MV-4-11 (cell line): ENCODE measurements at regions not wholly inside any gene's neighbourhood (a gene's known extent, or its start where the extent isn't known, plus 50 kb on each side); places are given as distances from the start of the nearest gene placed in this dataset.
A peak's percentile ranks its signal among the peaks of the same experiment; 100 is the strongest.

ENCODE experiments used
- DNase-seq: peaks from one replicate; lab custom pipeline; 2025; lab: John Stamatoyannopoulos, UW

- DNase-seq: no peak
Observed at GRCh38 chr2:219957820-219958219, 330.4 kb downstream of the SLC4A3 start.

DNA sequence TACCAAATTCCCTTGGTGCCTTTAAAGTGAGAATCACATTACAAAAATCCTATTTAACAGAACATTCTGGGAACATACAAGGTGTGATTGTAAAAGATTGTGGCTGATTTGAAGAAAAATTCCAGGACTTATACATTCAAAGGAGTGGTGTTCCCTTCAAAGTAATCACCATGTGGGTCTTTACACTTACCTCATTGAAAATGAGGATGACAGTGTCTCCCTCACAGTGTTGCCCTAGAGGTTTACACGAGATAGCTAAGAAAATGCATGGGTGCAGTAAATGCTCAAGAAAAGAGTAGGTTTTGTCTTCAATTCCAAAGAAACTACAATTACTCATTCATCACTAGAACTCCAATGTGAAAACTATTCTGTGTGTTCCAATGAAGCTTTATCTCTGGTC is 331.5 kb downstream of the SLC4A3 start:
- DNase-seq: no peak

DNA sequence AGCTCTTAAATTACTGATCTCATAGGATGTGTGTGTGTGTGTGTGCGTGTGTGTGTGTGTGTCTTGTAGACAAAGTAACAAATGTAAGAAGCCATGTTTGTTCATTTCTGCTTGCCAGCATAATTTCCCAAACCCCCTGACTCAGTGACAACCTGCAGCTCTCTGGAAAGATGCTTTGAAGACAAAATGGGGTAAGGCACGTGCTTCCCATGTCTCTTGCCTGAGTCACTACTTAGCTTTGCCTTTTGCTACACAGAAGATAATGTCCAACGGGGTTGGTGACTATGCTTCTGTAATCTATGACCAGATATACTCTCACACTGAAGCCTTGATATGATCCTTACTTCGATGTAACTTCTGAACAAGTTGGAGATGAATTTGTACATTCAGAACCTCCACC is 332.0 kb downstream of the SLC4A3 start:
- DNase-seq: no peak

DNA sequence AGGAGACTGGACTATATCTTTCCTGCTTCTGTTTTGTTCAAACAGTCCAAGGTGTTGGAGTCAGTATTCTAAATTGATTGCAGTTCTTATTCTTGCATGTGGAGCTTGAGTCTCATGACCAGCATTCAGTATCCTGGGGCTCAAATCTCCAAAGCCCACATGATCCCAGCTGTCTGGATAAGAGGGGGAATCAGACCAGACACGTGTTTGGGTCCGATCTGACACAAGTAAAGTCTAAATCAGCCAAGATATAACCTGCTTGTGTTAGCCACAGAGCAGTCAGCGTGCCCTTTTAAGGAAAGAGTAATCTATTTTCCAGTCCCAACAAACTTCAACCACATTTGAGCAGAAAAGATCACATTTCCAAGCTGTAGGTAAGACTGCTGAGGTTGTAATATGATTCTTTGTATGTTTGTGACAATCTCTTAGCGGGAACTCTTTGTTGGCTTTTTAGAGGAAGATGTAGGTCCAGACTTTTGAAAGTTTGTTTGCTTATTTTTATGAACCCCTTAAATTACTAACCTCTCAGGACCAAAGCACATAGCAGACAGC is 334.6 kb downstream of the SLC4A3 start:
- DNase-seq: no peak

- DNase-seq: no peak
Observed at GRCh38 chr2:219962801-219963200, 335.4 kb downstream of the SLC4A3 start.

- peak; percentile 62 for DNase-seq
Observed at GRCh38 chr2:219965287-219966194, 338.1 kb downstream of the SLC4A3 start.

- peak; percentile 10 for DNase-seq
Observed at GRCh38 chr2:219967247-219968245, 340.1 kb downstream of the SLC4A3 start.

- DNase-seq: no peak
Observed at GRCh38 chr2:219968685-219969345, 341.4 kb downstream of the SLC4A3 start.

DNA sequence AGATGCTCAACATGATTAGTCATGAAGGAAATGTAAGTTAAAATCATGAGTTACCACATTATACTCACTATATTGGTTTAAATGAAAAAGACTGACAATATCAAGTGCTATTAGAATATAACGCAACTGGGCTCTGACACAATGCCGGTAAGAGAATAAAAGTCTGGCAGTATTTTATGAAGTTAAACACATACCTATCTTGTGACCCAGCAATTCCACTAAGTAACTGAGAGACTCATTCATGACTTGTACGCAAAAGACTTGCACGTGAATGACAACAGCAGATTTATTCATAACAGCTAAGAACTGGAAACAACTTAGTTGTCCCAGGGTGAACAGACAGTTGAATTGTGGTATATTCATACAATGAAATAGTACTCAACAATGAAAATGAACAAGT is 342.1 kb downstream of the SLC4A3 start:
- no peak for DNase-seq

DNA sequence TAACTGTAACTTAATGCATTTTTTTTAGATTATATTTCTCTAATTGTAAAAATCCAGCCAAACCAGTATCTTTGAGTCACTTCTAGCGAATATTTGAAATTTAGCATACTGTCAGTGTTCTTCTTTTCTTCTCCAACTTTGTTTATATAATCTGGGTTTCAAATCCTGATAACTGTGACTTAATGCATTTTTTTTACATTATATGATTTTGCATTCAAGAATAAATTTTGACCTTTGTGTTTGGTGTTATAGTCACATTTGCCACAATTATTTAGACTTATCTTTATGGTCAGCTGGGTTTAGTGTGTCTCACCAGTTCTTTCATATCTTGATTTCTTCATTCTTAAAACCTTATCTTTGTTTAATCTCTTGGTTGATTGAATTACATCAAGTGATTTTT is 345.7 kb downstream of the SLC4A3 start:
- no peak for DNase-seq

GRCh38 chr2:219976871-219977270 is 349.4 kb downstream of the SLC4A3 start:
- DNase-seq: no peak

DNA sequence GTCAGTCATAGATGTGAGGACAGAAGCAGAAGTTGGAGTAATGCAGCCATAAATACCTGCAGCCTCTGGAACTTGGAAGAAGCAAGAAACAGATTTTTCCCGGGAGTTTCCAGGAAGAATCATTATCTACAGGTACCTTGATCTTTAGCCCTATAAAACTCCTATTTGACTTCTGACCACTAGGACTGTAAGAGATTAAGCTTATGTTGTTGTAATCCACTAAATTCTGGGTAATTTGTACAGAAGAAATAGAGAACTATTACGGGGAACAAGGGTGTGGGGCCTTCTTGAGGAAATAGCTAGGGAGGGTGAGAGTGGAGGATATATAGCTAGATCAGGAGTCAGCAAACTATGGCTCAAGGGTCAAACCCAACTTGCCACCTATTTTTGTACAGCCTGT is 353.2 kb downstream of the SLC4A3 start:
- DNase-seq: peak; percentile 71

DNA sequence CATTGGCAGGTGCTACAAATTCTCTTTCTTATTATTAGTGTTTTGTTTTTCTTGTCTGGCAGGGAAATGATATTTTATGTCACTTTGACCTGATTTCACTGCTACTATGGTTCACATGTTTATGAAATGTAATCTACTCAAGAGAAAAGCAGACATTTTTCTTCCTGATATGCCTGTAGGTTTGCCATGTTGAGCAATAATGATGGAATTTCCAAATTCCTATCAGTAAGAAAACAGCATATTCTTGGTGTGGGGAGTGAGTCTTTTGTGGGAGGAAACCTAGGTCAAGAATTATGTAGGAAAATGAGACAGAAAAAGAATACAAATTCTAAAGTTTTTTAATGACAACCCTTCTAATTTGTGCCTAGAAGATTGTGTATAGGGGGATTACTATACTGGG is 356.4 kb downstream of the SLC4A3 start:
- DNase-seq: no peak

DNA sequence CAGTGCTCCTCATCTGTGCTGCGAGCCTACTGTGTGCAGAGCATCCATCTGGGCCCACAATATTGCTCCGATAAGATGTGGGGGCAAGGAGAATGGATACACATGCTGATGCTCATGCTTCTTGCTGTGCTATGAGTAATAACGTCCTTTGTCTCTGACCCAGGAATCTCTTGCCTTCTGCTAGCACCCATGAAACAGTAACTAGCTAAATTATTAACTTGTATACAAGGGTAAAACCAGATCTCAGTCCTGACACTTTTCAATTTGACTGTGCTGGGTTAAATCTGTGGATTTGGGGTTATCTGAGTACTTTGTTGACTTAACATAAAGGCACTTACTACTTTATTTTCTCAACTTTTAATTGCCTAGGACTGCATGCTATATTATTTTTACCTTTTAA is 357.6 kb downstream of the SLC4A3 start:
- DNase-seq: no peak

DNA sequence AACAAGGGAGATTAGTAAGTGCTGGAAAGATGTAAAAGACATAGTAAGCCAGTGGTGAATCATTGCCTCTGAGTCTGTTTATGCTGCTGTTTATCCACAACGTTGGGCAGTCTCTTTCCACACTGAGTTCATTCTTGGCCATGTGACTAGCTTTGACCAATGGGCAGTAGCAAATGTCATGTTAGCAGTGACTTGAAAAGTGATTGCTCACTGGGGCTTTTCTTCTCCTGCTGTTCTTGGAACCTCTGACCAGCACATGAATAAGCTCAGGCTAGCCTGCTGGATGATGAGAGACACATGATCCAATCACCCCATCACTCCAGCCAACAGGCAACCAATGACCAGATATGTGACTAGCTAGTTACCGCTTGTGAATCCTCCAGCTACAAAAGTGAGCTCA is 360.4 kb downstream of the SLC4A3 start:
- DNase-seq: peak; percentile 11

DNA sequence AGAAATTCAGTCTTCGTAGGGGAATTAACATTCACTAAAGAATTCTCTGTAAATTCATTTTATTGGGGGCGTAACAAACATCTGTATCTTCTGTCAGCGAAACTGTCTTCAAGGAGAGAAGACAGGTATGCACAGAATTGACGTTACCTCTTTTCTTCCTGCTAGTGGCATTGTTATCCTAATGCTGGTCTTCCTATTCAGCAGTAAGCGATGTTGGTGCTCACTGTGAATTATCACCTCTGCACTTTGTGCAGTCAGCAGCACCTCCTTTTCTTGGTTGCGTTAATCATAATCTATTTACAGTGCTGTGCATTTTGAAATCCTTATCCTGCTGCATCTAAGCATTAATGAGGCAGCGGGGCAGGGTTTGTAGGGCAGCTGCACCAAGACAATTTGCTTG is 362.3 kb downstream of the SLC4A3 start:
- DNase-seq: no peak

DNA sequence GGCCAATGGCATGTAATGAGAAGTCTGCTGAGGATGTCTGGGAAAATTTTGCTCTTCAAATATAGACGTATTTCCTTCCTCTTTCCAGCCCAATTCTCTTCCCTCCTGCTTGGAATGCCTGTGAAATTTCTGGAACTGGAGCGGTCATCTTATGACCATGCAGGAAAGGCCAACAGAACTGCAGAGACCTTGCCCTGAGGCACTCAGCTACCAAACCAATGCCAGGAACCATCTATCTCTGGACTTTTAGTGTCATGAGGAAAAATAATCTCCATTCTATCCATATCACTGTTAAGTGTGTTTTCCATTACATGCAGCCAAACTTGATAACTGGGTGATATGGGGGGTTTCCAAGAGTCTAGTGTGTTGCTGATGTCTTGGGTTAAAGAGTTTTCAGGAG is 363.7 kb downstream of the SLC4A3 start:
- DNase-seq: no peak

GRCh38 chr2:219995399-219995798 is 368.0 kb downstream of the SLC4A3 start:
- DNase-seq: no peak

DNA sequence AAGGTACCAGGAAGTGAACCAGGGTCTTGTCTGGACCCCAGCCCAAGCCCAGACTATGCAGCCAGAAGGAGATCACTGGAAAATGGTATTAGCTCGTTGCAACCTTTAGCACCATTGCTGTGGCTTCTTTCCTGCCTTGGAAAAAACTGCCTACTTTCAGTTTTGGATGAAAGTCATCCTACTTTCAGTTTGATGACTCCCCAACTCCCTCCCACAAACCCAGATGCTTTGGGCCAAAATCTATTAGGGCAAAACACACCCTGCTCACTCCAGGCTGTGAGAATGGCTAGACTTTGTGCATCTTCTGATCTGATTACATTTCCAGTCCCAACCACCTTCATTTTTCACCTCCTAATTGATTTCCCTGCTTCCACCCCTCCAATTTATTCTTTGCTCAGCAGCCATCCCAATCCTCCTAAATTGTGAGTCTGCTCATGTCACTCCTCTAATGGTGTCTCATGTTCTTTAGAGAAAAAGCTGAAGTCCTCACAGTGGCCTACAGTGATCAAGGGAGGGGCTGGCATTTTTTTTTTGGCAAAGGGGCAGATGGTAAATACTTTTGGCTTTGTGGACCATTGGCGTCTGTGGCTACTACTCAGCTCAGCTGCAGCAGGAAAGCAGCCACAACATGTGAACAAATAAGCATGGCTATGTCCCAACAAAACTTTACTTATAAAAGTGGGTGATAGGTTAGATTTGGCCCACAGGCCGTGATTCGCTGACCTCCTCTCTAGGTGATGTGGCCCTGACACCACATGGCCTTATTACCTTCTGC is 368.7 kb downstream of the SLC4A3 start:
- no peak for DNase-seq

DNA sequence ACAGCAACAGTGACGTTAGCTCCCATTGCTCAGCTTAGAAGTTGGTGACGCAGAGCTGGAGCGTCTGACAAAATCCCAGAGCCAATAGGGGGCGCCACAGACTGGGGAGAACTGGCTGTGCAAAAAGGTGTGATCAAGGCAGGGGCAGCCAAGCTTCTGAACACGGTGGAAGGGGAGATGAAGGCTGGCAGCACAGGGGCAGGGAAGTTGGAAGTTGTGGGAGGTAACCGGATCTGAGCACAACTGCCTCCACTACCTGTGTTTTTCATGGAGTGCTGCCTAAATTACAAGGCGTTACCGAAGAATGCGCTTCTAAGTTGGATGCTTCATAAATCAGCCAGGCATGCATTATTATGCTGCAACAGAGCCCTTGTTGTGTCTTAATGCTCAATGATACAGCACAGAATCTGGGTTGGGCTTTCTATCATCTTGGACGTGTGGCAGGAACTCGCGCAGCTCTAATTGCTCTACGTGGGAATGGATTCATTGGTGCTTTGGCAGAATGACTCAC is 370.0 kb downstream of the SLC4A3 start:
- peak; percentile 4 for DNase-seq

- DNase-seq: no peak
Observed at GRCh38 chr2:219998107-219998506, 370.7 kb downstream of the SLC4A3 start.
